Nephron (organoid): ENCODE measurements at regions not wholly inside any gene's neighbourhood (a gene's known extent, or its start where the extent isn't known, plus 50 kb on each side); places are given as distances from the start of the nearest gene placed in this dataset.
"Not testable (repeated sequence)": the region's sequence is repeated elsewhere in the genome, so short reads cannot be mapped to it uniquely, and the experiment has no call there.

Experiments used
- H3K27ac Mint-ChIP-seq, 3 experiments: 2 replicates each; pipeline ENCODE4 v1.8.0; 2020; ENCODE audit warnings: mixed read lengths in 3 of 3, mild to moderate bottlenecking in 2 of 3, moderate library complexity in 1 of 3
- H3K27me3 Mint-ChIP-seq: 2 replicates; pipeline ENCODE4 v1.8.0; 2021; ENCODE audit warnings: low read depth, mild to moderate bottlenecking, moderate library complexity, mixed read lengths
- H3K36me3 Mint-ChIP-seq: 2 replicates; pipeline ENCODE4 v1.8.0; 2020; ENCODE audit warnings: low read depth, mixed read lengths
- H3K4me1 Mint-ChIP-seq: 2 replicates; pipeline ENCODE4 v1.8.0; 2020; ENCODE audit warnings: mixed read lengths
- H3K4me3 Mint-ChIP-seq, 3 experiments: 2 replicates each; pipeline ENCODE4 v1.8.0; 2020; ENCODE audit warnings: mild to moderate bottlenecking in 3 of 3, mixed read lengths in 3 of 3, moderate library complexity in 2 of 3
- H3K9me3 Mint-ChIP-seq: 2 replicates; pipeline ENCODE4 v1.8.0; 2020; ENCODE audit warnings: mixed read lengths
- CTCF ChIP-seq, 3 experiments: fragments of 200-600 bp; sonication (generic); IDR thresholded peaks; one replicate each; pipeline ENCODE4 v1.5.0; 2021; ENCODE audit warnings: antibody characterized with exemption in 3 of 3; ENCODE audit not compliant: unreplicated experiment in 3 of 3

GRCh38 chr20:8994045-8994444 lies 74.8 kb upstream of the PLCB4 start:
- Mint-ChIP-seq H3K9me3 (no peaks in the 10 kb centered on the region), H3K27me3 (peaks cover 6% of the 10 kb centered on the region), H3K36me3 (no peaks in the 10 kb centered on the region), H3K27ac (no peak overlapping the region), H3K4me3 (no peak overlapping the region), H3K4me1 (peaks cover 7% of the 10 kb centered on the region)
- no peak for TF ChIP-seq CTCF (IDR thresholded peaks at IDR 0.05; ENCODE audit: unreplicated experiment in 3 of 3)

- no peak overlapping the region for H3K4me3 Mint-ChIP-seq
- no peaks in the 10 kb centered on the region for H3K36me3 Mint-ChIP-seq
- TF ChIP-seq CTCF (IDR thresholded peaks at IDR 0.05; ENCODE audit: unreplicated experiment in 3 of 3) = no peak
- H3K9me3 Mint-ChIP-seq = no peaks in the 10 kb centered on the region
- H3K27me3 Mint-ChIP-seq = peaks cover 3% of the 10 kb centered on the region
- H3K4me1 Mint-ChIP-seq = peaks cover 7% of the 10 kb centered on the region
- no peak overlapping the region for H3K27ac Mint-ChIP-seq
These were observed 73.1 kb upstream of the PLCB4 start for GRCh38 chr20:8995761-8996160.

- Mint-ChIP-seq H3K27me3 (peaks cover 5% of the 10 kb centered on the region), H3K4me1 (peaks cover 7% of the 10 kb centered on the region), H3K27ac (no peak overlapping the region), H3K9me3 (no peaks in the 10 kb centered on the region), H3K36me3 (no peaks in the 10 kb centered on the region), H3K4me3 (no peak overlapping the region)
- TF ChIP-seq CTCF (IDR thresholded peaks at IDR 0.05; ENCODE audit: unreplicated experiment in 3 of 3) = no peak
These were observed 71.9 kb upstream of the PLCB4 start for GRCh38 chr20:8996817-8997512.

- peaks cover 7% of the 10 kb centered on the region for H3K4me1 Mint-ChIP-seq
- H3K9me3 Mint-ChIP-seq = no peaks in the 10 kb centered on the region
- H3K27me3 Mint-ChIP-seq = peaks cover 7% of the 10 kb centered on the region
- H3K27ac Mint-ChIP-seq = no peak overlapping the region
- H3K4me3 Mint-ChIP-seq = no peak overlapping the region
- TF ChIP-seq CTCF (IDR thresholded peaks at IDR 0.05; ENCODE audit: unreplicated experiment in 3 of 3) = no peak
- H3K36me3 Mint-ChIP-seq = no peaks in the 10 kb centered on the region
These were observed 71.2 kb upstream of the PLCB4 start for GRCh38 chr20:8997701-8998117.

GRCh38 chr20:9011121-9011520 lies 57.8 kb upstream of the PLCB4 start:
- Mint-ChIP-seq H3K27ac (peak overlapping the region in 1 of 3 experiments; percentile 35), H3K27me3 (peaks cover 7% of the 10 kb centered on the region), H3K4me3 (no peak overlapping the region), H3K36me3 (no peaks in the 10 kb centered on the region), H3K4me1 (no peaks in the 10 kb centered on the region), H3K9me3 (peaks cover 6% of the 10 kb centered on the region)
- TF ChIP-seq CTCF (IDR thresholded peaks at IDR 0.05; ENCODE audit: unreplicated experiment in 3 of 3) = no peak

GRCh38 chr20:9015232-9015983 lies 53.5 kb upstream of the PLCB4 start:
- H3K4me3 Mint-ChIP-seq, H3K27ac Mint-ChIP-seq, H3K9me3 Mint-ChIP-seq: not testable (repeated sequence)

More at GRCh38 chr20:9015232-9015983, 53.5 kb upstream of the PLCB4 start:
- not testable (repeated sequence) for H3K27me3 Mint-ChIP-seq, H3K36me3 Mint-ChIP-seq, H3K4me1 Mint-ChIP-seq
